CD4-positive, alpha-beta T cell treated with Interleukin-15 for 4 hours (primary cell): ENCODE measurements at regions not wholly inside any gene's neighbourhood (a gene's known extent, or its start where the extent isn't known, plus 50 kb on each side); places are given as distances from the start of the nearest gene placed in this dataset.
"Not testable (repeated sequence)": the region's sequence is repeated elsewhere in the genome, so short reads cannot be mapped to it uniquely, and the experiment has no call there.

Experiments used
- DNase-seq: peaks from one replicate; pipeline ENCODE4 v3.0.0-alpha.2; 2020; ENCODE audit warnings: low spot score

DNA sequence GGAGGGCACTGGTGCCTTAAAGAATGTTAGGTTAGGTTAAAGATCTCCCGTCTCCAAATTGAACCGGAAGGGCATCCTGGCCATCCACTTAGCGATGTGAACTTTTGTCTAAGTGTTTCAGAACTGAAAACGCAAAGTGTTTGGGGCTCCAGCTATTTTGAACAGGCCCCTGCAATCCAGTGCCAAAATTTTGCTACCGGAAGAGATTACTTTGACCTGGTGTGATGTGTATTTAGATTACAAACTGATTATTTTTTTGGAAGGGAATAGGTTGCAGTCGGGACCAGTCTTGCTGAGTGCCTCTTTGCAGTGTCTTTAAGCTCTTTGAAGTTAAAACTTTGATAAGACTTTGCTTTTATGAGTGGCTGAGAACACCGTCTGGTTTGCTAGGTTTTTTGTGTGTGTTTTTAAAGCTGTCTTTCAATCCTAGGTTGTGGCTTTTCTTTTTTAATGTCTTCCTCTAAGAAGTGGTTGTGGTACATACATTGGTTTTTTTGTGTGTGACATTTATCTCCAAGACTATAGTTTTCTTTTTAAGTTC lies 179.6 kb downstream of the OR4M2 start:
- DNase-seq: no peak

DNA sequence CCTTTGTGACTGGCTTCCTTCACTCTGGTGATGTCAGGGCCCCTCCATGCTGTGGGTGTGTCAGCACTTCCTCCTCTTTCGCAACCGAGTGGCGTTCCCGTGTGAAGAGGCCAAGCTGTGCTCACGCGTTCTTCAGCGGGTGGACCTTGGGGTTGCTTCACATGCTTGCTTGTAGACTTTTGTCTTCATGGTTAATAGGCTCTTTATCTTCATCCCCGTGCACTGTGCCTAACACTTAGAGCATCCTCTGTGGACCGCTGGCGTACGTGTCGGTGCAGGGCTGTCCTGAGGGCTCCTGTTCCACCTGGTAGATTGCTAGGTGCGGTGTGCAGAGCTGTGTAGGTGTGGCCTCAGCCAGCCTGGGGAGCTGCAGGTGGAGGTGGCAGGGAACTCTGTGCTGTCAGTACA lies 182.3 kb downstream of the OR4M2 start:
- no peak for DNase-seq

DNA sequence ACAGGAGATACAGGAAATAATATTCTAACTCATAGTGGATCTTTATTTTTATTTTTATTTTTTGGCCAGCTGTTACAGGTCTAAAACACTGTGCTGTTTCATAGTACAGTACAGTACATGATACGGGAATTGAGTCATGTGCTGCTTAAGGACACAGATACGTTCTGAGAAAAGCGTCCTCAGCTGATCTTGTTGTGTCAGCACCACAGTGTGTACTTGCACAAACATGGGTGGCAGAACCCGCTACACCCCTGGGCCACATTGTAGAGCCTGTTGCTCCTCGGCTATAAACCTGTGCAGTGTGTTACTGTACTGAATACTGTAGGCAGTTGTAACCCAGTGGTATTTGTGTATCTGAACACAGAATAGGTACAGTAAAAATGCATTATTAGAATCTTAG lies 183.4 kb downstream of the OR4M2 start:
- no peak for DNase-seq

DNA sequence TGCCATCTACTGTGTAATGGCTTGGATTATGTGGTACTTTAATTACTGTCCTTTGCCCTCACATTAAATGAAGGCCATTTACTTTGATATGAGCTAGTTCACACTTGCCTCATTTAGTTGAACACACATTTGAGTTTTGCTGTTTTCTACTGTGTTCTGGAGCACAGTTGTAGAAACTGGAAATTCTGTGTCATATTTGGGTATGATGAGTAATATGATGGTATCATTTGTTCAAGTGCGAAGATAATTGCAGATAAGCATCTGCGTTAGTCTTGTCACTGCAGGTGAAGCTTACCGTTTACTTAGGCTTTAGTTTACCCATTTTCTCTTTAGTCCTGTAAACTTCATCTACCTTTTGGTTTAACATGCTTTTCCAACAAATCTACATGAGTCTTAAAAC lies 183.9 kb downstream of the OR4M2 start:
- peak; percentile 30 for DNase-seq

DNA sequence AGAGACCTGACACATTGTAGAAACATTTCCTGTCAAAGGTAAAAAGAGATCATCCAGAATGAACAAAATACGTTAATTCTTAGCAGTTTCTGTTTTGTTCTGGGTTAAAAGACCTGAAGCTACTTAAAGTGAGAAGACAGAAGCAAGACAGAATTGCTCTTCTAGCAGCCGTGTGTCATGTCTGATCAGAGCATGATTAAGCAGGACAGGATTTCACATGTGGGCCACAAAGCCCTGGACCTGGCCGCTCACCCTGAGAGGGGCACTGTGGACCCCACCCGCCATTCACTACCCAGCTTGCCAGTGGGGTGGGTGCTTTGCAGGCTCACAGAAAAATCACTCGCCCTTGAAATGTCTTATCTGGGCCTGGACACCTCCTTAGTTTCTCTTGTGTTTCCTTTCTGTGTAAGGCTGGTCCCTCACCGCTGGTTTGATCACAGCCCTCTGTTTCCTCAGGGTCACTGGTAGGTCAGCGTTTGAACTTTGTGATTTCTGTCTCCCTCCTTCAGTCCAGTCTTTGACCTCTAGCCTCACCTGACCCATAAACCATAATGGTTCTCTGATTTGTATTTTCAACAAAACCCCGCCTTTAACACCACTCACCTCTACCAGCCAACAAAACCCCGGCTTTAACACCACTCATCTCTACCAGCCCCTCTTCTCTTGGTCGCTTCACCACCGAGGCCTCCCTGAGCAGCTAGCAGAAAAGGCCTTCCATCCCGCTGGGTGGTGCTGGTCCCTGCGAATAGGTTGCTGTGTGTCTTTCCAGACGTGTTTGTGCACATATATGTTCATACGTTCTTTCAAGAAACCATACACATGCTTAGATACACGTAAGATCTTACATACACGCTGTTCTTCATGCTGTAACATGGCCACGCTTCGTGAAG lies 185.0 kb downstream of the OR4M2 start:
- DNase-seq: peak; percentile 25

DNA sequence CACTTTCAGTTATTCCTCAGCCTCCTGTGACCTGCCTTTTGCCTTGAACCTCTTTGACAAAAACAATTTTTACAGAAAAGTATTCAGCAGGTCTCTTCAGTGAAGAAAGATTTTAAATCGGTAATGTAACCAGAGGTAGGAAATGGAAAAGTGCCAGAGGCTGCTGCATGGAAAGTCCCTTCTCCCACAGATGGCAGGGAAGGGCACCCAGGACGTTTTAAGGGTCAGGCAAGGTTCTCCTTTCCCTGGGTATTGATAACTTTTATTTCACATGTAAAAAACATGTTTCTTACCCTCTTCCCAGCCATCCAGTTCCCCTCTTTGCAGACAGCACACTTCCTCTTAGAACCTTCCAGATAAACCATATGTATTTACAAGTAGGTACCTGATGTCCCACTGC lies 185.6 kb downstream of the OR4M2 start:
- no peak for DNase-seq

DNA sequence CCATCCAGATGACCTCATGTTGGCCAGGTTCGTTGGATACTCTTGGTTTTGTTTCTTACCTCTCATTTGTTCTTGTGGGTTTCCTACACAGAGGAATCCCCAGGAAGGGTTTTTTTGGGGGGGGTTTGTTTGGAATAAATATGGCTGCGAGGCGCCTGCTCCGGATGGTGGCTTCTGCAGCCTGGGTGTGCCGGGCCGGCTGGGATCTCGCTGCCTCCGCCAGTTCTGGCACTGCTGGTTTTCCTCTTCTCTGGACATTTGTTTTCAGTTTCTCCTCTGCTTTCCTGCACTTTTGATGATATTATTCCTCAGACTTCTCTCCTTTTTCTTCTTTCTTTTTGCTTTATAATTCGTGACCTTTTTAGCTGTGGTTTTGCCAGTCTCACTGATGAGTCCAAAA lies 187.4 kb downstream of the OR4M2 start:
- no peak for DNase-seq

DNA sequence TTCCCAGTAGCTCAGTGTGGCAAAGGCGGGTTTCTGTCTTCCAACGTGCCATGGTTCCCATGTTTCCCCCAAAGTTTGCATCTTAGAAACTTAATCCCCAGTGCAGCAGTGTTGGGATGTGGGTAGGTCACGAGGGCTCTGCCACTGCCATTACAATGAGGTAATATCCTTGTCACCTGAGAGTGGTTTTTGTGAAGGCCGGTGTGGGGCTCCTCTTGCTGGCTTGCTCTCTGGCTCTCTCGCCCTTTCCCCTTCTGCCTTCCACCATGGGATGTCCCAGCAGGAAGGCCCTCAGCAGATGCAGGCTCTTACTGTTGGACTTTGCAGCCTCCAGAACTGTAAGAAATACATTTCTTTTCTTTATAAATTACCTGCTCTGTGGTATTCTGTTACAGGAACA lies 187.9 kb downstream of the OR4M2 start:
- DNase-seq: not testable (repeated sequence)

DNA sequence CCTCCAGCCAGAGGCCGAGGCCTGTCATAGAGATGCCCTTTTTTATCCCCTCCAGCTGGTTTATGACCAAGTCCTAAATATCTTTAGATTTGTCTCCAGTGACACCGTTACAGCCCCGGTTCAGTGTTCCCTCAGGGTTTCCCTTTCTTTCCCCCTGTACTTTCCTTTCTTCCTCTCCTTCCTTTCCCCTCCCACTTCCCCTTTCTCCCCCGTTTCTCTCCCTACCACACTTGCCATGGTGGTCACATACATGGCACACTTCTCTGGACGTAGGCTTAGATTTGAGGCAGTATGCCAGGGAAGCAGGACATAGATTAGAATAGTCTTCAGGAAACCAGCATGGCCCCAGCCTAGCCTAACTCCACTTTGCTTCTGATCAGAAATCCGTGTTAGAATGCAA lies 188.3 kb downstream of the OR4M2 start:
- not testable (repeated sequence) for DNase-seq

DNA sequence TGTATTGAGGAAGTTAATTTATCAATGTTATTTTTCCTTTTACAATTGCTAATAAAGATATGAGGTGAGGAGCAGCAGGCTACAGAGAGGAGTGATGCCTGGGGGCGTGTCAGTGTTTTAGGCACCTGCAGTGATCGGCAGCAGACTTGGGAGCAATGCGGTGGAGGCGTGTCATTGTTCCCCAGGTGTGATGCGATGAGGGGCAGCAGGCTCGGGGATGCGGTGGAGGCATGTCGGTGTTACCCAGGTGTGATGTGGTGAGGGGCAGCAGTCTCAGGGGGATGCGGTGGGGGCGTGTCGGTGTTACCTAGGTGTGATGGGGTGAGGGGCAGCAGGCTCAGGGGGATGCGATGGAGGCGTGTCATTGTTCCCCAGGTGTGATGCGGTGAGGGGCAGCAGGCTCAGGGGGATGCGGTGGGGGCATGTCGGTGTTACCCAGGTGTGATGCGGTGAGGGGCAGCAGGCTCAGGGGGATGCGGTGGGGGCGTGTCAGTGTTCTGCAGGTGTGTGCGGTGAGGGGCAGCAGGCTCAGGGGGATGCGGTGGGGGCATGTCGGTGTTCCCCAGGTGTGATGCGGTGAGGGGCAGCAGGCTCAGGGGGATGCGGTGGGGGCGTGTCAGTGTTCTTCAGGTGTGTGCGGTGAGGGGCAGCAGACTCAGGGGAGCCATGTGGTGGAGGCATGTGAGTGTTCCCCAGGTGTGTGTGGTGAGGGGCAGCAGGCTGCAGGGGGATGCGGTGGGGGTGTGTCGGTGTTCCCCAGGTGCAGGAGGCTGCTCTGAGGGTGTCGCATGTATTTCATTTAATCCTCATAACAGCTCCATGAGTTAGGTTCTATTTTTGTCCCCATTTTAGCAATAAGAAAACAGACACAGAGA lies 186.2 kb upstream of the GOLGA6L22 start:
- DNase-seq: not testable (repeated sequence)

DNA sequence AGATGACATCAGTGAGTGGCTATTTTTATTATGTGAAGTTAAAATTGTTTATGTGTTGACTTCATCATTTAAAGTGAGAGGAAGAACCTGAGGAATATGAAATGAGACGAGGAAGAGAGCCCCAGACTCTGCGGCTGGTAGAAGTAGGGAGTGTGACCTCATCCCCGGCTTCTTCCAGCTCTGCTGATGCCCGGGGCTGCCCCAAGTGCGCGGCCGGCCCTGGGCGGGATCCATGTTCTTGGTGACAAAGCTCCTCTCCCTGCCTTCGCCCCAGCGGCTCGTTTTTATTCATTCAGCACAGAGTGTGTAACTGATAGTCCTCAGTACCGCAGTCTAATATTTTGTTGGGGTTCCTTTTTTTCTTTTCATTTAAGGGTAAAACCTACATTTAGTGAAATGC lies 185.5 kb upstream of the GOLGA6L22 start:
- not testable (repeated sequence) for DNase-seq

DNA sequence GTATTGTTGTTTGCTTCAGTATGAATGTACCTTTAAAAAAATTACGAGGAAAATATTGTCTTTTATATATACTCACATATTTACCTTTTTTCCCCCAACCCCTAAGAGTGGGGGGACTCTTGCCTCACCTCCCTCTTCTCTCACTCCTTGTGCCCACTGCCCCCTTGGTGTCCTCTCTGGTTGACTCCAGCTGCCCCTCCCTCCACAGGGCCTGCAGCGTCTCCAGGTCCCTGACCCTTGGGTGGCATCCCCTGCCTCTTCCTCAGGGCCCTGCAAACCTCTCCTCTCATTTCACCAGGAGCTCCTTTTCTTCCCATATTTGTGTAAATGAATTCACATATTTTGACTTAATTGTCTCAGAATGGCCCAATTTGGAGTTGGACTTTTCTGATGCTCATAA lies 184.3 kb upstream of the GOLGA6L22 start:
- not testable (repeated sequence) for DNase-seq

DNA sequence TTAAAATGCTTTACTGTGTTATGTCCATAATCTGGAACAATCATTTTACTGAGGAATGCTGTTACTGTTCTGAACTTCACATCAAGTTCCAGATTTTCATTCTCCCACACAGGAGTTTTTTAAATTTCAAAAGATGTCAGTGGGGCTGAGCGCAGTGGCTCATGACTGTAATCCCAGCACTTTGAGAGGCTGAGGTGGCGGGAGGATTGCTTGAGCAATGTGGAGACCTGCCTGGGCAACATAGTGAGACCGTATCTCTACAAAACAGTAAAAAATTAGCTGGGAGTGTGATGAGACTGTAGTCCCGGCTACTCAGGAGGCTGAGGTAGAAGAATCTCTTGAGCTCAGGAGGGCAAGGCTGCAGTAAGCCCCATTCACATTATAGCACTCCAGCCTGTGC lies 177.9 kb upstream of the GOLGA6L22 start:
- not testable (repeated sequence) for DNase-seq

DNA sequence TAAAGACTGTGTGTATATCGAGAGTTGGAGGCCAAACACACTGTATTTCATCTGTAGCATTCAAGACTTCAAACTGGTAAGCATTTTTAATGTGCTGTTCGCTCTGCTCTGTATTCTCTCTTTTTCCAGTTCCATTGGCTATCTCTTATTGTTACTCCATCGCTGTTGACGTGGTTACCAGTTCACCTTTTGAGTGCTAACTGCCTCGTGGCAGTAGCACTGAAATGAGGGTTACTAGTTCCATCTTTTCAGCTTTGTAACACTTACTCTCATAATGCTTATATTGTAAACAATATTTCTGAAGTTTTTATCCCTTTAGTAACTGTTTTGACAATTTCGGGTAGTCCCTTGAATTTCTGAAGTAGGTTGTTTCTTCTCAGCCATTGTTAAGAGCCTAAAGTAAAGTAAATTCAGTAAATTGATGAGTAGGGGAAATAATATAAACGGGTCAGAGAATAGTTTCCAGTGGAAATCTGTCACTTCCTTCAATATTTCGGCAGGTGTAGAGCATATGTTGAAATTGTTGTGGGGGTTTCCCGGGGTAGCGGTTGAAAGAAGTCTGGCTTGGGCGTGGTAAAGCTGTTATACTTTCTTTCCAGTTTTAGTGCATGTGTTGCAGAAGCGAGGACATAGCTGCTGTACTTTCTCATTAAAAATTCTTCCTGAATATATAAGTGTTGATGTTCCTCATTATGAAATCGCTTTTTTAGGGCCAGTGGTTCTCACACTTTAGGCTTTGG lies 175.7 kb upstream of the GOLGA6L22 start:
- DNase-seq: not testable (repeated sequence)

DNA sequence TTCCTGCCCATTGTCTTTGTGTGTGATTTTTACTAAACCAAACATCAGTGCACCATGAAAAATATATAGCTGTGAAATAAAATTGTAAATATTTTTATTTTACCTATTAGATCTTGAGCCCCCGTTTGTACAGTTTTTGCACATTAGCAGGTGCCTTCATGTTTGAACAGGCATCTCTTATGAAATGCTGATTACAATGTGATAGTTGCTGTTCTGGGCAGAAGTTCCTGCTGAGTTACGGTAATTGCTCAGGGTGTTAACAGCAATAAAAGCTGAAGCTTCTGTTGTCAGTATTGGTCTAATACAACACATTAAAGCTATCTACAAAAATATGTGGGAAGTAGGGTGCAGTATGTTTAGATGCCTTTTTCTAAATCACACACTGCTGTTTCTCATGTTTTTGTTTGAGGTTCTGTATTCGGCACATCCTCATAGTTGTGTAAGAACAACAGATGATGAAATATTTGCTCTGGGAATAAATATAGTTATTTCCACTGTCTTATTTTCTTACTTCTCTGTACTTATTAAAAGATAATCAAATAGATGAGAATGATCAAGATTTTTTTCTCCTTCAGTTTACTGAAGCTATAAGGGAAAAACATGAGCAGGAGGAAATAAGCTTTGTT lies 173.8 kb upstream of the GOLGA6L22 start:
- DNase-seq: not testable (repeated sequence)

DNA sequence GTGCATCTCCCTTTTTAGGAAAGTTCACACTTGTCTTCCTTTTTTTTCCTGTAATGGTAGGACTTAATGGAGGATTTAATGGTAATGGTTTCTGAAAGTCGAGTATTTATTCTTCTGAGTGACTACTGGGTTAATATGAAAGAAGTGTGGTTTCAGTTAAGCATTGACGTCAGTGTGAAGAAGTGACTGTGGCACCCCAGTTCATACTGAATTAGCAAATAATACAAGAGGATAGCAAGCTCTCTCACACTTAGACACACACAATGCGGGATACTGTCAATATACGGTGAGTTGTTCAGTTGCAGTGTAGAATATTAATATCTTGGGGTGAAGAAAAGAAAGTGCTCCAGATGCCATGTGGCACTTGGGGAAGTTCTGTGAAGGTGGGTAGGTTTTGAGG lies 167.6 kb upstream of the GOLGA6L22 start:
- DNase-seq: not testable (repeated sequence)

DNA sequence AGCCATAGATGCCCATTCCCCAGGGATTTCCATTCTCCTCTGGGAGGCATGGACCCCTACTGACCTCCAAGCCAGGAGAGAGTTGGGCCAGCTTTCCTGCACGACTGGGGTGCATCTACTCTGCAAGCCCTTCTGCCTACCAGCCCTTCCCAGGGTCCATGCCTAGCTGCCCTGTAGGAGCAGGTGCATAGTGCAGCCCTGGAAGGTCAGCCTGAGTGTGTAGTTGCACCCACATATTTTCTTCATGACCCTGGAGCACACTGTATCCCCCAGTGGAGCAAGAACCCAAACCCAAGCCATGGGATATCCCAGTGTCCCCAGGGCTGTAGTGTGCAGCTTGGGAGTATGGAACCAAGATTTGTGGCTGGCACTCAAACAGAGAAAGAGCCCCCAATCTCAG lies 155.6 kb upstream of the GOLGA6L22 start:
- DNase-seq: not testable (repeated sequence)
